Cardiac muscle cell (in vitro differentiated cells and primary cell): ENCODE measurements at regions not wholly inside any gene's neighbourhood (a gene's known extent, or its start where the extent isn't known, plus 50 kb on each side); places are given as distances from the start of the nearest gene placed in this dataset.

Experiments
- DNase-seq, 2 donors: peaks; one replicate each; pipeline versions ENCODE4 v3.0.0 to v3.0.0-alpha.2; 2010 to 2017; ENCODE audit warnings: low read depth in 1 of 2, low spot score in 1 of 2
- H3K27ac ChIP-seq: fragments of 200-600 bp; sonication (generic); 2 replicates; pipeline ENCODE4 v1.5.1; 2016
- H3K27me3 ChIP-seq: fragments of 200-600 bp; sonication (generic); 2 replicates; pipeline ENCODE4 v1.6.0; 2016; ENCODE audit warnings: control low read depth
- H3K36me3 ChIP-seq: fragments of 200-600 bp; sonication (generic); 2 replicates; pipeline ENCODE4 v1.5.1; 2016; ENCODE audit warnings: control low read depth
- H3K4me1 ChIP-seq: fragments of 200-600 bp; sonication (generic); 2 replicates; pipeline ENCODE4 v1.8.1; 2017; ENCODE audit warnings: low read depth, mild to moderate bottlenecking, mixed run types
- H3K4me3 ChIP-seq: fragments of 200-600 bp; sonication (generic); 2 replicates; pipeline ENCODE4 v1.5.1; 2016; ENCODE audit warnings: mild to moderate bottlenecking
- H3K9me3 ChIP-seq: fragments of 200-600 bp; sonication (generic); 2 replicates; pipeline ENCODE4 v1.5.1; 2017; ENCODE audit warnings: low read depth, mild to moderate bottlenecking, control low read depth
- TF ChIP-seq, protein P1 (sequence below): IDR thresholded peaks from 2 replicates; pipeline ENCODE4 v1.5.1; 2012; ENCODE audit warnings: low read depth, mild to moderate bottlenecking, low read length

DNA sequence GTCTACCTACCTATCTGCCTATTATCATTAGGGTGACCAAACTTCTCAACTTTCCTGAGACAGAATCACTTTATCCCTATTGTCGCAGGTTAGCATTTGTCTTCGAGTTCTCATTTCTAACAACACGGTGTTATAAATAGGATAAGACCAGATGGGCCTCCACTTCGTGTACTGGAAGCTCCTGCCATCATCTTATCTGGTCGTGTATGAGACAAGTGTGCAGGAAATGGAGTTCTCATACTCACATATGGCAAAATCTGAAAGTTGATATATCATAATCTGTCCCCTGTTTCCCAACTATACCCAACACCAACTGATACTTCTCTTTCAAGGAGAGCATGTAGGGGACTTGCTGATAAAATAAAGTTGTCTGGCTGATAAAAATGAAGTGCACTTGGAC is 287.4 kb upstream of the FOXK1 start:
- no peak for DNase-seq
- Histone ChIP-seq H3K4me1 (no peaks in the 10 kb centered on the region), H3K36me3 (no peaks in the 10 kb centered on the region), H3K27me3 (no peaks in the 10 kb centered on the region), H3K9me3 (no peaks in the 10 kb centered on the region), H3K4me3 (no peak overlapping the region), H3K27ac (no peak overlapping the region)
- TF ChIP-seq, protein P1, sequence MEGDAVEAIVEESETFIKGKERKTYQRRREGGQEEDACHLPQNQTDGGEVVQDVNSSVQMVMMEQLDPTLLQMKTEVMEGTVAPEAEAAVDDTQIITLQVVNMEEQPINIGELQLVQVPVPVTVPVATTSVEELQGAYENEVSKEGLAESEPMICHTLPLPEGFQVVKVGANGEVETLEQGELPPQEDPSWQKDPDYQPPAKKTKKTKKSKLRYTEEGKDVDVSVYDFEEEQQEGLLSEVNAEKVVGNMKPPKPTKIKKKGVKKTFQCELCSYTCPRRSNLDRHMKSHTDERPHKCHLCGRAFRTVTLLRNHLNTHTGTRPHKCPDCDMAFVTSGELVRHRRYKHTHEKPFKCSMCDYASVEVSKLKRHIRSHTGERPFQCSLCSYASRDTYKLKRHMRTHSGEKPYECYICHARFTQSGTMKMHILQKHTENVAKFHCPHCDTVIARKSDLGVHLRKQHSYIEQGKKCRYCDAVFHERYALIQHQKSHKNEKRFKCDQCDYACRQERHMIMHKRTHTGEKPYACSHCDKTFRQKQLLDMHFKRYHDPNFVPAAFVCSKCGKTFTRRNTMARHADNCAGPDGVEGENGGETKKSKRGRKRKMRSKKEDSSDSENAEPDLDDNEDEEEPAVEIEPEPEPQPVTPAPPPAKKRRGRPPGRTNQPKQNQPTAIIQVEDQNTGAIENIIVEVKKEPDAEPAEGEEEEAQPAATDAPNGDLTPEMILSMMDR, result no peak

DNA sequence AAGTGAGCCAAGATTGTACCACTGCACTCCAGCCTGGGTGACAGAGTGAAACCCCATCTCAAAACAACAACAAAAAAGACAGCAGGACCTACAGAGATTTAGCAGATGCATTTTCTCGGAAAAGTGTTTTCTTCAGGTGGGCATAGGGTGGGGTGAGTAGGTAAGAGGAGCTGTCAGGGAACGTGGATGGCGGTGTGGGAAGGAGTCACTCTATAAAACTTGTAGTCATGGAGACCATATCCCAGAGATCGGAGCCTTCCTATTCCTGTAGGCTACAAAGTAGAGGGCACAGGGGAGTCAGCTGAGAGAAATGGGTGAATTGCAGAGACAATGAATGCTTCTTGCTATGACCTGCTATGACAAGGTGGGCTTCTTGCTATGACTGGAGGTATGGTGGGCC is 283.0 kb upstream of the FOXK1 start:
- H3K9me3 ChIP-seq, result no peaks in the 10 kb centered on the region
- no peaks in the 10 kb centered on the region for H3K4me1 ChIP-seq
- H3K27me3 ChIP-seq, result no peaks in the 10 kb centered on the region
- DNase-seq, result no peak
- H3K27ac ChIP-seq, result no peak overlapping the region
- H3K4me3 ChIP-seq, result no peak overlapping the region
- TF ChIP-seq, protein P1, result no peak
- H3K36me3 ChIP-seq, result no peaks in the 10 kb centered on the region

DNA sequence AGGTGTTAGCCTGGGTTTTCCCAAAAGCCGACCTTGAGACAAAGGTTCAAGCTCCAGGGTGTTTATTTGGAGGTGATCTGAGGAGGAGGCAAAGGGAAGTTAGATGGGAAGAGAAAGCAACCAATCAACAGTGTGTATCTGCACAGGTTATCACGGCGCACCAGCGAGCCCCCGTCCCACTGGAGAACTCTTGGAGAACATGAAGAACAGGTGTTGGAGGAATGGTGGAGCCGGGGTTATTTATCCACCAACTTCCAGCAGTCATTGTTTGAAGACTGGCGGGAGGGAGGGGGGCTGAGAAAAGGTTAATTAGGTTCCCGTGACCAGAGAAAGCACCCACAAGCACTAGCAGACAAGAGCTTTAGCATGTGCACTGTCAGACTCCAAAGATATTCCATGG is 282.5 kb upstream of the FOXK1 start:
- DNase-seq, result no peak
- TF ChIP-seq, protein P1, result no peak
- no peaks in the 10 kb centered on the region for H3K36me3 ChIP-seq
- no peaks in the 10 kb centered on the region for H3K4me1 ChIP-seq
- H3K4me3 ChIP-seq, result no peak overlapping the region
- no peaks in the 10 kb centered on the region for H3K27me3 ChIP-seq
- no peak overlapping the region for H3K27ac ChIP-seq
- no peaks in the 10 kb centered on the region for H3K9me3 ChIP-seq

DNA sequence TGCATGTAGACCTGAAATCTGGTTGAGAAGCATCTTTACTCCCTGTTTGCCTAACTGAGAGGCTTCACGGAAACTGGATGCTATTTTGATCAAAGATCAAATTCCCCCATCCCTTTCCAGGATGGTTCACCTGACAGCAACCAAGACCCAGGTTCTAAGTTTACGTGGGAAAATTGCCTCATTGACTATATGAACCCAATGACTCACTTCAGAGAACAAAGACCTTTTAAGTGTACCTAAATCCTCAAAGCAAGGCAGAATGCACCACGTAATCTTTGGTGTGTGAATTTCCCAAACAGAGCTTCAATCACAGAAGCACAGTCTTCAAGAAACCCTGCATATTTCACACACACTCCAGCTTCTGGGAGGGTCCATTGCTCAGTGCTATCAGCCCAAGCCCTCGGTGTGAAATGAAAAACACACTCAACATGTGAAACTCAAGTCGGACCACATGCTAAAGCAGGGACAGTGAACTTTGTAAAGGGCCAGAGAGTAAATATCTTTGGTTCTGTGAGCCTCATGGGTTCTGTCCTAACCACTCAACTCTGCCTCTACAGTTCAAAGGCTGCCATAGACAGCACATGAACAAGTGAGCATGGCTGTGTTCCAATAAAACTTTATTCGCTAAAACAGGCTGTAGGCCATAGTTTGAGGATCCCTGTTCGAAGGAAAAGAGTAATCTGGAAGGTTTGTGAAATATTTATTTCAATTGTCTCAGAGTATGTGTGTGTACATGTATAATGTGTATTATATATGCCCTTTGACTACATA is 275.6 kb upstream of the FOXK1 start:
- no peak overlapping the region for H3K4me3 ChIP-seq

DNA sequence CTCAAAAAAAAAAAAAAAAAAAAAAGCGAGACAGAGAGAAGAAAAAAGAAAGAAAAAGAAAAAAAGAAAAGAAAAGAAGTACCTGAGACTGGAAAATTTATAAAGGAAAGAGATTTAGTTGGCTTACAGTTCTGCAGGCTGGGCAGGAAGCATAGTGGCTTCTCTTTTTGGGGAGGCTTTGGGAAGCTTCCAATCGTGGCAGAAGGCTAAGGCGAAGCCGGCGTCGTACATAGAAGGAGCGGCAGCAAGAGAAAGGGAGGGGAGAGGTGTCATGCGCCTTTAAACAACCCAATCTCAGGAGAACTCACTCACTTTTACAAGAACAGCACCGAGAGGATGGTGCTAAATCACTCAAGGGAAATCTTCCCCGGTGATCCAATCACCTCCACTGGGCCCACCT is 272.1 kb upstream of the FOXK1 start:
- Histone ChIP-seq H3K27me3 (no peaks in the 10 kb centered on the region), H3K27ac (no peak overlapping the region), H3K9me3 (no peaks in the 10 kb centered on the region), H3K4me1 (no peaks in the 10 kb centered on the region), H3K36me3 (no peaks in the 10 kb centered on the region), H3K4me3 (no peak overlapping the region)
- DNase-seq, result no peak
- TF ChIP-seq, protein P1, result no peak

More for the DNA sequence above, 275.6 kb upstream of the FOXK1 start:
- Histone ChIP-seq H3K9me3 (no peaks in the 10 kb centered on the region), H3K27me3 (no peaks in the 10 kb centered on the region), H3K36me3 (no peaks in the 10 kb centered on the region), H3K27ac (no peak overlapping the region), H3K4me1 (no peaks in the 10 kb centered on the region)
- DNase-seq, result no peak
- TF ChIP-seq, protein P1, result no peak
